OCI-LY1 (cell line): ENCODE measurements at regions not wholly inside any gene's neighbourhood (a gene's known extent, or its start where the extent isn't known, plus 50 kb on each side); places are given as distances from the start of the nearest gene placed in this dataset.

Experiments used
- H2AFZ ChIP-seq: fragments of 200-600 bp; sonication (generic), shearing (Covaris generic); 2 replicates; pipeline ENCODE4 v1.6.0; 2014; ENCODE audit warnings: antibody characterized with exemption, mild to moderate bottlenecking, low read length
- H3F3A ChIP-seq: fragments of 200-600 bp; sonication (generic), shearing (Covaris generic); 2 replicates; pipeline ENCODE4 v1.6.0; 2014; ENCODE audit warnings: mild to moderate bottlenecking, antibody characterized with exemption, low read length, moderate library complexity; ENCODE audit not compliant: insufficient read depth
- H3K27ac ChIP-seq: fragments of 200-600 bp; sonication (generic); 2 replicates; pipeline ENCODE4 v1.5.1; 2014; ENCODE audit warnings: low read length, mixed run types, mild to moderate bottlenecking, low read depth; ENCODE audit not compliant: poor library complexity, severe bottlenecking
- H3K27me3 ChIP-seq: fragments of 200-600 bp; sonication (generic); 2 replicates; pipeline ENCODE4 v1.6.0; 2014; ENCODE audit warnings: antibody characterized with exemption, mild to moderate bottlenecking, low read length, moderate library complexity; ENCODE audit not compliant: insufficient read depth
- H3K36me3 ChIP-seq: fragments of 200-600 bp; sonication (generic); 2 replicates; pipeline ENCODE4 v1.6.1; 2014; ENCODE audit warnings: mild to moderate bottlenecking, antibody characterized with exemption, low read length, moderate library complexity, mixed read lengths; ENCODE audit not compliant: insufficient read depth
- H3K4me1 ChIP-seq: fragments of 200-600 bp; sonication (generic); 2 replicates; pipeline ENCODE4 v1.5.1; 2014; ENCODE audit warnings: mild to moderate bottlenecking, low read length, moderate library complexity; ENCODE audit not compliant: insufficient read depth, severe bottlenecking
- H3K4me2 ChIP-seq: fragments of 200-600 bp; sonication (generic), shearing (Covaris generic); 2 replicates; pipeline ENCODE4 v1.6.1; 2014; ENCODE audit warnings: low read length
- H3K4me3 ChIP-seq: fragments of 200-600 bp; sonication (generic); 2 replicates; pipeline ENCODE4 v1.5.1; 2014; ENCODE audit warnings: low read length, low read depth, mild to moderate bottlenecking, mixed read lengths; ENCODE audit not compliant: poor library complexity, severe bottlenecking
- H3K79me2 ChIP-seq: fragments of 200-600 bp; shearing (Covaris generic); 2 replicates; pipeline ENCODE4 v1.6.1; 2016; ENCODE audit warnings: mixed run types, low read length, mixed read lengths; ENCODE audit not compliant: insufficient read depth
- H3K9ac ChIP-seq: fragments of 200-600 bp; sonication (generic), shearing (Covaris generic); 2 replicates; pipeline ENCODE4 v1.6.1; 2014; ENCODE audit warnings: mild to moderate bottlenecking, low read length, mixed read lengths
- H3K9me2 ChIP-seq: fragments of 200-600 bp; sonication (generic), shearing (Covaris generic); 2 replicates; pipeline ENCODE4 v1.6.1; 2014; ENCODE audit warnings: low read depth, mild to moderate bottlenecking, low read length, mixed read lengths
- H3K9me3 ChIP-seq: fragments of 200-600 bp; shearing (Covaris generic); 2 replicates; pipeline ENCODE4 v1.6.1; 2014; ENCODE audit warnings: low read length, mixed read lengths
- H4K20me1 ChIP-seq: fragments of 200-600 bp; sonication (generic), shearing (Covaris generic); 2 replicates; pipeline ENCODE4 v1.6.0; 2016; ENCODE audit warnings: mild to moderate bottlenecking, low read length; ENCODE audit not compliant: insufficient read depth
- EZH2 ChIP-seq: fragments of 200-600 bp; sonication (generic), shearing (Covaris generic); IDR thresholded peaks from 2 replicates; pipeline ENCODE4 v1.8.0; 2017; ENCODE audit warnings: borderline replicate concordance, mixed run types, mild to moderate bottlenecking, antibody characterized with exemption, low read length, moderate library complexity, mixed read lengths
- TF ChIP-seq, protein P1 (sequence below): fragments of 200-600 bp; sonication (generic), shearing (Covaris generic); IDR thresholded peaks from 2 replicates; pipeline ENCODE4 v1.5.1; 2017; ENCODE audit warnings: mild to moderate bottlenecking, antibody characterized with exemption, low read length, moderate library complexity, mixed read lengths

DNA sequence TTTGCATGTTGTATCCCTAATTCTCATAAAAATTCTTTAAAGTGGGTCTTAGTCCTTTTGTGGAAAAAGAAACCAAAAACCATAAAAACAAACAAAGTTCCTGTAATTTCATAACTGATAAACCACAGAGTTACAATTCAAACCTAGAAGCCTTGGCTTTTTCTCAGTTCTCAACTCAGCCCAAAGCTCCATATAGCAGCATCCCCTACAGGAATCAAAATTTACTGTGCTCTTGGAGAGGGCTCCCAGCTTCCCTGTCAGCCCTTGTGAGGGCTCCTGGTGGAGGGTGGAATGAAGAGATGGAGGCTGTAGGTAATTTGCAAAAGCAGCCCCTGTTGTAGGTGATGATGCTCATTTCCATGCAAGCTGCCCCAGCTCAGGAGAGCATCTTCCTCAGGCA, 506.1 kb upstream of the KIRREL3 start:
- H3K9me2 ChIP-seq = no peaks in the 10 kb centered on the region
- no peaks in the 10 kb centered on the region for H3K36me3 ChIP-seq
- no peak overlapping the region for H3K27ac ChIP-seq
- no peak overlapping the region for H3K4me2 ChIP-seq
- no peaks in the 10 kb centered on the region for H4K20me1 ChIP-seq
- no peaks in the 10 kb centered on the region for H3F3A ChIP-seq
- TF ChIP-seq, protein P1, sequence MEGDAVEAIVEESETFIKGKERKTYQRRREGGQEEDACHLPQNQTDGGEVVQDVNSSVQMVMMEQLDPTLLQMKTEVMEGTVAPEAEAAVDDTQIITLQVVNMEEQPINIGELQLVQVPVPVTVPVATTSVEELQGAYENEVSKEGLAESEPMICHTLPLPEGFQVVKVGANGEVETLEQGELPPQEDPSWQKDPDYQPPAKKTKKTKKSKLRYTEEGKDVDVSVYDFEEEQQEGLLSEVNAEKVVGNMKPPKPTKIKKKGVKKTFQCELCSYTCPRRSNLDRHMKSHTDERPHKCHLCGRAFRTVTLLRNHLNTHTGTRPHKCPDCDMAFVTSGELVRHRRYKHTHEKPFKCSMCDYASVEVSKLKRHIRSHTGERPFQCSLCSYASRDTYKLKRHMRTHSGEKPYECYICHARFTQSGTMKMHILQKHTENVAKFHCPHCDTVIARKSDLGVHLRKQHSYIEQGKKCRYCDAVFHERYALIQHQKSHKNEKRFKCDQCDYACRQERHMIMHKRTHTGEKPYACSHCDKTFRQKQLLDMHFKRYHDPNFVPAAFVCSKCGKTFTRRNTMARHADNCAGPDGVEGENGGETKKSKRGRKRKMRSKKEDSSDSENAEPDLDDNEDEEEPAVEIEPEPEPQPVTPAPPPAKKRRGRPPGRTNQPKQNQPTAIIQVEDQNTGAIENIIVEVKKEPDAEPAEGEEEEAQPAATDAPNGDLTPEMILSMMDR = no peak
- no peak for TF ChIP-seq EZH2
- H3K4me1 ChIP-seq = no peaks in the 10 kb centered on the region
- H3K9me3 ChIP-seq = no peaks in the 10 kb centered on the region
- H3K27me3 ChIP-seq = no peaks in the 10 kb centered on the region
- H3K4me3 ChIP-seq = no peak overlapping the region
- no peak overlapping the region for H3K9ac ChIP-seq
- no peak overlapping the region for H2AFZ ChIP-seq
- H3K79me2 ChIP-seq = no peaks in the 10 kb centered on the region

DNA sequence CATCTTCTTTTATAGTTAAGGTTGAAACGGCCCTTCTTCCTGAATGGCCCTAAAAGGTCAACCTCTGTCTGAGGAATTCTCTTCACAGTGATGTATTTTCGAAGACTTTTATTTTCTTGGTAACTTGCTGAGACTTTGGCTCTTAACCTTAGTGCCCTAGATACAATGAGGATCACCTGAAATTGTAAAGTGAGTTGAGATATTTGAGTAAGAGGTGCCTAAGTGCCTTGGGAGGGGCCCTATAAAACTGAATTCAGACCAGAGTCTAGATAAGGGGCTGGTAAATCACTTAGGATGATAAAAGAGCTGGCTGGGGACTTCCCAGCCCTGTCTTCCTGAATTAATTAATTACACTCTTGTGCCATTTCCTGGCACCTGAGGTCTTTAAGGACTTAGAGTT, 505.6 kb upstream of the KIRREL3 start:
- H3K9ac ChIP-seq = no peak overlapping the region
- H3F3A ChIP-seq = no peaks in the 10 kb centered on the region
- H3K4me1 ChIP-seq = no peaks in the 10 kb centered on the region
- H3K4me3 ChIP-seq = no peak overlapping the region
- no peaks in the 10 kb centered on the region for H3K79me2 ChIP-seq
- H4K20me1 ChIP-seq = no peaks in the 10 kb centered on the region
- H3K9me2 ChIP-seq = no peaks in the 10 kb centered on the region
- TF ChIP-seq, protein P1 = no peak
- TF ChIP-seq EZH2 = no peak
- H3K36me3 ChIP-seq = no peaks in the 10 kb centered on the region
- H3K9me3 ChIP-seq = no peaks in the 10 kb centered on the region
- H3K4me2 ChIP-seq = no peak overlapping the region
- no peak overlapping the region for H3K27ac ChIP-seq
- H3K27me3 ChIP-seq = no peaks in the 10 kb centered on the region
- no peak overlapping the region for H2AFZ ChIP-seq

DNA sequence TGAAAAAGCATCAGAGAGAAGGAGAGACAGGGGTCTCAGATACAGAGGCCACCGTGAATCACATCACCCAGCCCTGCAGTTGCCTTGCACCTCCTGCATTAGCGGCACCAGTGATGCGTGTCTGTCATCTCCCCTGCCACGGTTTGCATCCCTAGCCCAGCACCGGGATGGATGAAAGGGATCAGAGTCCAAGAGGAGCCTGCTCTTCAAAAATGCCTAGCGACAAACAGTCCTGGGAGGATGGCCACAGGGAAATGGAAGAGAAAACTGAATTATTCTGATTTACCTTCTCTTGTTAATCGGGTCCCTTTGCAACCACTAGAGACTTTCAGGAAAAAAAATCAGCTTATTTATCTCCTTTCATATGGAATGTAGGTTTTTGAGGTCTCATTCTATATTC, 495.6 kb upstream of the KIRREL3 start:
- H3K27me3 ChIP-seq = no peaks in the 10 kb centered on the region
- no peak for TF ChIP-seq EZH2
- TF ChIP-seq, protein P1 = no peak

More for the DNA sequence above, 495.6 kb upstream of the KIRREL3 start:
- Histone ChIP-seq H3K9ac (no peak overlapping the region), H3K79me2 (no peaks in the 10 kb centered on the region), H3K4me1 (no peaks in the 10 kb centered on the region), H3K27ac (no peak overlapping the region), H3K9me3 (no peaks in the 10 kb centered on the region), H3K9me2 (no peaks in the 10 kb centered on the region), H2AFZ (no peak overlapping the region), H3F3A (no peaks in the 10 kb centered on the region), H3K4me2 (no peak overlapping the region), H3K36me3 (no peaks in the 10 kb centered on the region), H3K4me3 (no peak overlapping the region), H4K20me1 (no peaks in the 10 kb centered on the region)
